ENCODE measurements at regions not wholly inside any gene's neighbourhood (a gene's known extent, or its start where the extent isn't known, plus 50 kb on each side); places are given as distances from the start of the nearest gene placed in this dataset.
A peak's percentile ranks its signal among the peaks of the same experiment; 100 is the strongest.

DNA sequence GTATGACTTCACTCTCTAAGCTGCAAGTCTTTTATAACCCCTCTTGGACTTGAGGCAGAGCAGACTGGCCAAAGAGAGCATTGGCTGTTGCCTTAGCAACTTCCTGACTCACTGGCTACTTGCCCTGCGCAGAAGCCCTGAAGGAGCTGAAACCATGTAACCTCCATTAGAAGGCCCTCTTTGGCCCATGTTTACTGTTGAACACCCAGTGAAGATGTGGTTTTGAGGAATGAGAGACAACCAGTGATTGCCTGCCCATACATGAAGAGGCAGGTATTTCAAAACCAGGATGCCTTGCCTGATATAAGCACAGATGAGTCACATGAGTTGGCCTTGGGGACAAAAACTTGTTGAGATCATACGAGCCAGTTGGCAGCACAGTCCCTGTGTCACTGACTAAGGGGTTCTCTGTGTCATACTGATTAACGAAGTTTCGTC is 182.5 kb downstream of the EDN1 start:
- Histone ChIP-seq H3K4me1 (ENCODE audit: insufficient read depth, low read length) (no peaks in the 10 kb centered on the region), H3K4me3 (ENCODE audit: low read length) (no peak overlapping the region), H3K27me3 (ENCODE audit: insufficient read depth, low read length) (no peaks in the 10 kb centered on the region), H3K9me3 (ENCODE audit: low read depth, low read length) (no peaks in the 10 kb centered on the region)

- Histone ChIP-seq H3K9me3 (ENCODE audit: low read depth, low read length) (no peaks in the 10 kb centered on the region), H3K4me1 (ENCODE audit: insufficient read depth, low read length) (no peaks in the 10 kb centered on the region), H3K4me3 (ENCODE audit: low read length) (no peak overlapping the region), H3K27me3 (ENCODE audit: insufficient read depth, low read length) (no peaks in the 10 kb centered on the region)
Measured at GRCh38 chr6:12473494-12473893, 183.3 kb downstream of the EDN1 start.

DNA sequence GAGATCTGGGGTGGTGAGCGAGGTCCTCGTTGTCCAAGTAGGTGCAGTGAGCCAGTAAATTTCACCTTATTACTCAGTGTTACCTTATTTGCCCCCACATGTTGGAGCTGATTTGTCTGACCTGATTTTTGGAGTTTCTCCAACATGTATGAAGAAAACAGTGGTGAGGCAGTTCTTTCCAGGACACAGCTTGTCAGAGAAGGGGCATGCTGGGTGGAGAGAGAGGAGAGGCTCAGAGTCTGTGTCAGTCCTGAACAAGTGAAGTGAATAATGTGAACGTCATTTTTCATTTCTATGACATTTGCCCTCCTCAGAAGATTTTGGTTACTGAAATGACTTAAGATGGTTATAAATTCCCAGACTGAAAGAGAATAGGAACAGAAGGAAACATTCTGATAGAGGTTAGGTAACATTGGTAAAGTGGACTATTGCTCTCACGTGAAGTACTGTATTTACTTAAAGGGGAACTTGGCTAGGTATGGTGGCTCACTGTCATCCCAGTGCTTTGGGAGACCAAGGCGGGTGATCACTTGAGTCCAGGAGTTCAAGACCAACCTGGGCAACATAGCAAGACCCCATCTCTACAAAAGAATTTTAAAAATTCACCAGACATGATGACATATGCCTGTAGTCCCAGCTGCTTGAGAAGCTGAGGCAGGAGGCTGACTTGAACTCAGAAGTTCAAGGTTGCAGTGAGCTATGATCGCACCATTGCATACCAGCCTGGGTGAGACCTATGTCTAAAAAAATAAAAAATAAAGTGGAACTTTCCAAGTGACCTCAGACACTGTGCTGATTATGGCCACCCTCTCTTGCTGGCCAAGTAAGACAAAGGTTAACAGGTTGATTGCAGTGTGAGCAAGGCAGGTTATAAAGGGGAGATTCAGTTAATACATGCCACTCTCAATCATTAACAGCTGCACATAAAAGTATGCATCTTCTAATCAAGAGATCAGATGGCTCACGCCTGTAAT is 184.3 kb downstream of the EDN1 start:
- H3K4me3 ChIP-seq (ENCODE audit: low read length): no peak overlapping the region
- H3K4me1 ChIP-seq (ENCODE audit: insufficient read depth, low read length): no peaks in the 10 kb centered on the region
- no peaks in the 10 kb centered on the region for H3K9me3 ChIP-seq (ENCODE audit: low read depth, low read length)
- H3K27me3 ChIP-seq (ENCODE audit: insufficient read depth, low read length): no peaks in the 10 kb centered on the region

DNA sequence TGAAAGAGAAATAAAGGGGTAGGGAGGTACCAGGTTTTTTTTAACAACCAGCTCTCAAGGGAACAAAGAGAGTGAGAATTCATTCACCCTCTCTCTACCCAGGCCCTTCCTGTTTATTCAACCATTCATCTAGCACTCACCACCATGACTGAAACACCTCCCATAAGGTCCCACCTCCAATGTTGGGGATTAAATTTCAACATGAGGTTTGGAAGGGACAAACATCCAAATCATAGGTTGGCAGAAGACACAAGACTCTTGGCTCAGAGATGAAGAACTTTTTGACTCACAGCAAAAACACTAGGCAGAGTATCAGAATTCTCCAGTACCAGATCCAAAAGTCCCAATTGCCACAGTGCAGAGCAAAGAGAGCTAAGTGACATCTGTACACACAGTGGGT is 186.3 kb downstream of the EDN1 start:
- Histone ChIP-seq H3K4me1 (ENCODE audit: insufficient read depth, low read length) (no peaks in the 10 kb centered on the region), H3K27me3 (ENCODE audit: insufficient read depth, low read length) (no peaks in the 10 kb centered on the region), H3K9me3 (ENCODE audit: low read depth, low read length) (no peaks in the 10 kb centered on the region), H3K4me3 (ENCODE audit: low read length) (no peak overlapping the region)

DNA sequence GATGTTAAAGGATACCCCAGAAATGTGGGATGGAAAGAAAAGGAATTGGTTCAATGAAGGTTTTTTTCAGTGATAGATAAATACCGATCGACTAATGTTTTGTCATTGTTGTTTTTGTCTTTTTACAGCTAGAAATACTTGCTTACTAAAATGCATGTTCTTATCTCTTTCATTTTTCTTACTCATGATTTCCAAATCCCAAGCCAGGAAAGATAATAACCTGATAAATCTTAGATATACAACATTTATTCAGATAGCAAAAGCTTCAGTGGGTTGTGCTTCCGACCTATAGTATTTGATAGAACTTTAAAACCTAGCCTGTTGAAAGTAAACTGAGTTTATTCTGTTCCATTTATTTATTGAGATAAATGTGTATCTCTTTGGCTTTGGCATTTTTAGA is 187.5 kb downstream of the EDN1 start:
- Histone ChIP-seq H3K4me1 (ENCODE audit: insufficient read depth, low read length) (no peaks in the 10 kb centered on the region), H3K9me3 (ENCODE audit: low read depth, low read length) (no peaks in the 10 kb centered on the region), H3K27me3 (ENCODE audit: insufficient read depth, low read length) (no peaks in the 10 kb centered on the region), H3K4me3 (ENCODE audit: low read length) (no peak overlapping the region)

GRCh38 chr6:12478921-12479320 is 188.8 kb downstream of the EDN1 start:
- H3K4me3 ChIP-seq (ENCODE audit: low read length): no peak overlapping the region
- H3K27me3 ChIP-seq (ENCODE audit: insufficient read depth, low read length): no peaks in the 10 kb centered on the region
- H3K4me1 ChIP-seq (ENCODE audit: insufficient read depth, low read length): peaks cover 8% of the 10 kb centered on the region
- no peaks in the 10 kb centered on the region for H3K9me3 ChIP-seq (ENCODE audit: low read depth, low read length)

DNA sequence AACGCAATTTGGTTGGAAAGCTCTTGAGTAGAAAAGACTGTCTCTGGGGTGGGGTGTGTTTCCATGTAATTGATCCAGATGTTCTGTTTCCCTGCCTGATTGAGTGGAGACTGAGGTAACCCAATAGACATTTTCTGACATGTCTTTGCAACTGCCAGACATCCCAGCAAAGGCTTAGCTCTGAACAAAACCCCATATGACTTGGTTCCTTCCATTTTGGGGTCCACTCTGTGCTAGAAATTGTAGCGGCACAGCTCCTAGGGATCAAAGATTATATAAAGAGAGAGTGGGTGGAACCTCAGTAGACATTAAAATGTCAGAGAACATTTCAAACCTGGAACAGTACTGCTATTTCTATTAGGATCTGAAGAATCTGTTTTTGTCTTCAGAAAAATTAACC is 189.3 kb downstream of the EDN1 start:
- H3K4me1 ChIP-seq (ENCODE audit: insufficient read depth, low read length): peaks cover 8% of the 10 kb centered on the region
- H3K4me3 ChIP-seq (ENCODE audit: low read length): no peak overlapping the region
- H3K27me3 ChIP-seq (ENCODE audit: insufficient read depth, low read length): no peaks in the 10 kb centered on the region
- H3K9me3 ChIP-seq (ENCODE audit: low read depth, low read length): no peaks in the 10 kb centered on the region

DNA sequence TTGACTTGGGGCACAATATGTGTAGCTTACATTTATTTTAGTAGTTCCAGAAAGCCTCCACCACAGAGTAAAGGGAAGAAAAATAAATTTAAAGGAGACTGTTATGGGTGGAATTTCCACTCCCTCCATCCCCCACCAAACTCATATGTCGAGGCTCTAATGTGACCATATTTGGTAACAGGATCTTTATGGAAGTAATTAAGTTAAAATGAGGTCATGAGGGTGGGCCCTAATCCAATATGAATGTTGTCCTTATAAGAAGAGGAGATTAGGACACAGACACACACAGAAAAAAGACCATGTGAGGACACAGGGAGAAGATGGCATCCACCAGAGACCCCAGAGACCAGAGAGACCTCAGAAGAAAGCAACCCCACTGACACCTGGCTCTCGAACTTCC is 189.7 kb downstream of the EDN1 start:
- no peaks in the 10 kb centered on the region for H3K27me3 ChIP-seq (ENCODE audit: insufficient read depth, low read length)
- H3K9me3 ChIP-seq (ENCODE audit: low read depth, low read length): no peaks in the 10 kb centered on the region
- H3K4me1 ChIP-seq (ENCODE audit: insufficient read depth, low read length): peaks cover 8% of the 10 kb centered on the region
- H3K4me3 ChIP-seq (ENCODE audit: low read length): no peak overlapping the region

GRCh38 chr6:12480379-12480778 is 190.2 kb downstream of the EDN1 start:
- Histone ChIP-seq H3K9me3 (ENCODE audit: low read depth, low read length) (no peaks in the 10 kb centered on the region), H3K4me1 (ENCODE audit: insufficient read depth, low read length) (peaks cover 8% of the 10 kb centered on the region), H3K27me3 (ENCODE audit: insufficient read depth, low read length) (no peaks in the 10 kb centered on the region), H3K4me3 (ENCODE audit: low read length) (no peak overlapping the region)

DNA sequence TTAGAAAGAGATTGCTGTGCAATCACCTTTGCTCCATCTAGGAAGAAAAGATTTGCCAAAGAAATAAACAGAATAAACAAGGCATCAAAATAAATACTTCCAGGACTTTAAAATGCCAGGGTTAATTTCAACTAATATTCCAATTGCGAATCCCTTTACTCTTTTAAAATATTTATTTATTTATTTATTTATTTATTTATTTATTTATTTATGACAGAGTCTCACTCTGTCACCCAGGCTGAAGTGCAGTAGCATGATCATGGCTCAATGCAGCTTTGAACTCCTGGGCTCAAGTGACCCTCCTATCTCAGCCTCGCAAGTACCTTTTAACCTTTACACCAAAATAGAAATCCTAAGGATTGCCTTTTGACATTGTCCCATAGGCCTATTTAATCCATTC is 191.1 kb downstream of the EDN1 start:
- H3K27me3 ChIP-seq (ENCODE audit: insufficient read depth, low read length): no peaks in the 10 kb centered on the region
- H3K9me3 ChIP-seq (ENCODE audit: low read depth, low read length): no peaks in the 10 kb centered on the region
- no peak overlapping the region for H3K4me3 ChIP-seq (ENCODE audit: low read length)
- H3K4me1 ChIP-seq (ENCODE audit: insufficient read depth, low read length): peaks cover 8% of the 10 kb centered on the region

DNA sequence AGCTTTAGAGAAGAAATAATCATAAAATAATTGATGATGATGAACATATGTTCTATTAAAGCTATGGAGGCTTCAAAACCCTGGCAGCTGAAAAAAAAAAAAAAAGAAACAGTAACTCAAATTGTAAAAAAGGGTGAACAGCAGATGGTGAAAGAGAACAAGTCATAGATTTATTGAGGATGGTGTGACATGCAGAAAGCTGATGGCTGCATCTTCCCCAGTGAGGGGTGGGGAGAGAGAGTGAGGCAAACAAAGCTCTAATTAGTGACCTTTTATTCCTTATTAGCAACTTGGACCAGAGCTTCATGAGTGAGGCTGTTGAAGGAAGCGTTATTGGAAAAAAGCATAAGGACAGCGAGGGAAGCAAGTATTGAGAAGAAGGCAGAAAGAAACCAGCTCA is 191.7 kb downstream of the EDN1 start:
- no peak overlapping the region for H3K4me3 ChIP-seq (ENCODE audit: low read length)
- no peaks in the 10 kb centered on the region for H3K9me3 ChIP-seq (ENCODE audit: low read depth, low read length)
- H3K27me3 ChIP-seq (ENCODE audit: insufficient read depth, low read length): no peaks in the 10 kb centered on the region
- peaks cover 8% of the 10 kb centered on the region for H3K4me1 ChIP-seq (ENCODE audit: insufficient read depth, low read length)

DNA sequence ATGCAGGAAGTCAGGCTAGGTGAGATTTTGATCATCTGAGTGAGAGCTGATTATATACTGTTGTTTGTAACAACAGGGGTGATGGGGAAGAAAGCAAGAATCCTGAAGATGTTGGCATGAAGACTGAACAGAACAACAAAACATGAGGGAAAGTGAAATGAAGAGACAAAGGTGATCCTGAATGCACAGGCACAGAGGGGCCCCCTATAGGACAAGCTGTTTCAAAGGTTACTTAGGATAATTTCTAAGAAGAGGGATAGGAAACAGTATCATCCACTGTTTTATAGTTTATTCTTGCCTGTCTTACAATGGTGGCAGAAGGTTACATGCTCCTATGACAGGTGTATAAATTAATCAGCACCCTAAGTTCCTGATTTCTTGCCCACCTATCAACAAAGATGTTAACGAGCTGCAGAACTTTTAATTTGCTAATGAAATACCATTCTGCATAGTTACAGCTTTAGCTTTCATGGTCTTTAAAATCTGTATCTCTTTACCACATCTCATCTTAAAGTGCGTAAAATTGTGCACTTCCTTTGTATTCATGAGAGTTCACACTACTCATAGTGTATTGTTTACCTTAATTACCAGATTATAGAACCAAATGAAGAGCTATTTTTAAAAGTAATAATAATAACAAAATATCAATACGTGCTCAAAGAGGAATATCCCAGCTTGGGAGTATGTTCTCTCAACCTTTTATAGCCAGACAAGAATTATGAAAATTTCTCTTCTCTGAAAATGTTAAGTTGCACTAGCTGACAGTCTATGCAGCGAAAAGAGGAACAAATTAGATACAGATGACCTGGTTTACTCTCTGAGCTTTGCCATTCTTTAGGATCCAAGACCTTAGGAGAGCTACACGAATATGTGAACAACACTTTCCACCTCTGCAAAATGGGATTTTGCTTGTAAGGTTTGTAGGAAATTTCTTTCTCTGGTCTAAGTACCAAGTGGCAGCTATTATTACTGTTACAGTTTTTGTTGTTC is 192.5 kb downstream of the EDN1 start:
- Histone ChIP-seq H3K4me1 (ENCODE audit: insufficient read depth, low read length) (peaks cover 8% of the 10 kb centered on the region), H3K9me3 (ENCODE audit: low read depth, low read length) (no peaks in the 10 kb centered on the region), H3K27me3 (ENCODE audit: insufficient read depth, low read length) (no peaks in the 10 kb centered on the region), H3K4me3 (ENCODE audit: low read length) (no peak overlapping the region)

GRCh38 chr6:12483712-12484111 is 193.6 kb downstream of the EDN1 start:
- Histone ChIP-seq H3K9me3 (ENCODE audit: low read depth, low read length) (no peaks in the 10 kb centered on the region), H3K4me1 (ENCODE audit: insufficient read depth, low read length) (peaks cover 8% of the 10 kb centered on the region), H3K4me3 (ENCODE audit: low read length) (peak overlapping the region; percentile 23), H3K27me3 (ENCODE audit: insufficient read depth, low read length) (no peaks in the 10 kb centered on the region)

DNA sequence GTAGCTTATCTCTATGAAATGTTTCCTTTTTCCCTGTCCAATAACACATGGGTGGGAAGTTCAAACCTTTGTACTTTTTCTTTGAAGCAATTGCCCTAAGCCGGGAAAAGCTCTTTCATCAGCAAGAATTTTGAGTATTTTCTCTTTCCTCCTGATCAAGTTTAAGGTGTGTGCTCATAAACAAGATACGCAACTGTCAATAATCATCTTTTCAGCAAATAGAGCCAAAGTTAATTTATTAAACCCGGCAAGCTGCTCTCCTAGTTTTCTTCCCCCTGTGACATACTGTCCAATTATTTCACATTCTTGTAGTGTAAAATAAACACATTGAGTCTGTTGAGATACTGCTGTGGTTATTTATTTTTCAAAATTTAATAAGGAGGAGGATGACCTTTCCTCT is 194.4 kb downstream of the EDN1 start:
- H3K27me3 ChIP-seq (ENCODE audit: insufficient read depth, low read length): no peaks in the 10 kb centered on the region
- H3K4me3 ChIP-seq (ENCODE audit: low read length): no peak overlapping the region
- H3K9me3 ChIP-seq (ENCODE audit: low read depth, low read length): no peaks in the 10 kb centered on the region
- H3K4me1 ChIP-seq (ENCODE audit: insufficient read depth, low read length): peaks cover 8% of the 10 kb centered on the region

DNA sequence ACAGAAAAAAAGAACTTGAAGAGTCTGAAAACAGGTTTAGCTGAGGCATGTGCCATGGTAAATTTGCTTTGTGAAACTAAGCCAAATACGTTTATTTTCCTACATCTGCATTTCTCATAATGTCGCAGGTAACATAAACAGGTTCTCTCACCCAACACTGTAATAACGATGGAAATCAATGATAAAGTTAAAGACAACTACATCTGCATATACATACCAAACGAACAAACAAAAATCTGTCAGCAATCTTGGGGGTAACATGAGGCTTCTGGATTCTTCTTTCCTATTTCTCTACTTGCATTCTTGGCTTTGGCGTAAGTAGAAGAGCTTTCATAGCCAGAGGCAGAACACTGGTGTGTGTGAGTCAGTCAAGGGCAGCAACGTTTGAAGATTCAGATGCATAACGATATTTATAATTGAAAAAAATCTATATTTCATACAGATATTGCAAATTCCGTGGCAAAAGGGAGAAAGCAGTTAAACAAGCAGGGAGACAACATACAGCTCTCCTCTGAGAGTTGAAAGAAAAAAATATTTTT is 195.1 kb downstream of the EDN1 start:
- H3K4me3 ChIP-seq (ENCODE audit: low read length): no peak overlapping the region
- peaks cover 8% of the 10 kb centered on the region for H3K4me1 ChIP-seq (ENCODE audit: insufficient read depth, low read length)
- no peaks in the 10 kb centered on the region for H3K27me3 ChIP-seq (ENCODE audit: insufficient read depth, low read length)
- H3K9me3 ChIP-seq (ENCODE audit: low read depth, low read length): no peaks in the 10 kb centered on the region
